Activated CD8-positive, alpha-beta memory T cell treated with anti-CD3 and anti-CD28 coated beads, Interleukin-2, amount 10 ng/mL, durations not matched to agents 7 days and 5 days (primary cell): ENCODE measurements at regions not wholly inside any gene's neighbourhood (a gene's known extent, or its start where the extent isn't known, plus 50 kb on each side); places are given as distances from the start of the nearest gene placed in this dataset.

Experiments
- ATAC-seq: fragments of 150-1000 bp; cut with Tn5 transposase; one replicate; pipeline ENCODE4 v1.10.0; 2021; ENCODE audit warnings: moderate library complexity
- CTCF ChIA-PET: fragments of 350-600 bp; sonication (Branson Sonifier 250); formaldehyde crosslinking; loops from one replicate; lab custom pipeline; 2021; ENCODE audit warnings: antibody characterized with exemption; lab: Charles Lee
- DNase-seq: peaks from one replicate; pipeline ENCODE4 v3.0.0-alpha.2; 2020
- H3K27ac Mint-ChIP-seq: one replicate; pipeline ENCODE4 v1.8.0; 2021; ENCODE audit warnings: mild to moderate bottlenecking, mixed read lengths
- H3K27me3 Mint-ChIP-seq: one replicate; pipeline ENCODE4 v1.8.0; 2021; ENCODE audit warnings: mixed read lengths
- H3K36me3 Mint-ChIP-seq: one replicate; pipeline ENCODE4 v1.8.0; 2021; ENCODE audit warnings: mild to moderate bottlenecking, mixed read lengths
- H3K4me1 Mint-ChIP-seq: one replicate; pipeline ENCODE4 v1.8.0; 2021; ENCODE audit warnings: mixed read lengths
- H3K4me3 Mint-ChIP-seq: one replicate; pipeline ENCODE4 v1.8.0; 2021; ENCODE audit warnings: mild to moderate bottlenecking, moderate library complexity, mixed read lengths
- H3K9me3 Mint-ChIP-seq: one replicate; pipeline ENCODE4 v1.8.0; 2022; ENCODE audit warnings: low read depth, mixed read lengths

DNA sequence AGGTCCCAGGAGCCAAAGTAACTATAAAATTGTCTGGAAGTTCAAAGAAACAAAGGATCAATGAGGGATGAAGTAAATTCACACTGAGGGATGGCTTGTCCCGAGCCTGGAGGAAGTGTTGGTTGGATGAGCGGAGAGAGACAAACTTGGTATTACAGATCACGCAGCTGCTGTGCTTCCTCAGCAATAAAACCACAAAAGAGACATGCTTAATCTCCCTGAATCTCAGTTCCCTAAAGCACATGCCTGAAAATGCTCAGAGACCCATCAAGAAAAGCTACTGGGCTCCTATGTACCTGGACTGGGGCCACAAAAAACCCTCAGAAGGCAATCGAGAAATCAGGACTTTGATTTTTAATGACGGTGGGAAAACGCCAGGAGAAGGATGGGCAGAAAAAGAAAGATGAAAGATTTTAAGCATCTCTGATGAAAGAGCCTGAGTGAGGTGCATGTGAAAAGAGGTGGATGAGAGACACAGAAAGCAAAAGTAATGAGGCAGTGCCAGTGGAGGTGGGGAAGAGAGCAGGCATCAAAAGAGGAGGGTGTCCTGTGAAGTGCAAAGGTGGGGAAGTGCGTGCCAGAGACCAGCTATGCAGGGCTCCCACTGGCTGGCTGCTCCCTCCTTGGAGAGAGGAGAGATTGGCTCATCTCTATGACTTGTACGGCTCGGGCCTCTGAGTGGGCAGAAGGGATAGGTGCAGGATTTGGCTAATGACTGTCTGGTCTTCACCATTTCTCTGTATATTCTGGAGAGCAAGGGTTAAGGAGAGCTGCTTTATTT, 143.7 kb downstream of the ABCC12 start:
- no peaks in the 10 kb centered on the region for H3K9me3 Mint-ChIP-seq
- H3K4me1 Mint-ChIP-seq, result no peaks in the 10 kb centered on the region
- DNase-seq (no peak), ATAC-seq (no peak)
- H3K27me3 Mint-ChIP-seq, result no peaks in the 10 kb centered on the region
- H3K4me3 Mint-ChIP-seq, result no peak overlapping the region
- no peaks in the 10 kb centered on the region for H3K36me3 Mint-ChIP-seq
- CTCF ChIA-PET, result no interaction called here
- H3K27ac Mint-ChIP-seq, result no peak overlapping the region

DNA sequence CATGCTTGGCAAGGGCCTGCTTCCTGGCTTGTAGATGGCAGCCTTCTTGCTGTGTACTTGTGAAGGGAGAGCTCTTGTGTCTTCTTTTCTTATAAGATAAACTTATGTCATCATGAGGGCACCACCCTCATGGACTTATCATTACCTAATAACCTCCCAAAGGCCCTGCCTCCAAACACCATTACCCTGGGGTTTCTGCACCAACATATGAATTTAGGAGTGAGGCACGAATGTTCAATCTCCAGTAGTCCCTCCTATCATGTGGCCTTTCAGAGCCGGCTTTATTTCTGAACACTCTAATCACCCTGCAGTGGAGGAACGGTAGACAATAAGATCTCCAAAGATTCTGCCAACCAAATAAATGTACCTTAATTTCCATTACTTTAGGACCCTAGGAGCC, 144.3 kb downstream of the ABCC12 start:
- Mint-ChIP-seq H3K4me1 (no peaks in the 10 kb centered on the region), H3K36me3 (no peaks in the 10 kb centered on the region), H3K27me3 (no peaks in the 10 kb centered on the region), H3K4me3 (no peak overlapping the region), H3K27ac (no peak overlapping the region), H3K9me3 (peaks cover under 1% of the 10 kb centered on the region)
- ATAC-seq (no peak), DNase-seq (no peak)
- CTCF ChIA-PET, result no interaction called here

DNA sequence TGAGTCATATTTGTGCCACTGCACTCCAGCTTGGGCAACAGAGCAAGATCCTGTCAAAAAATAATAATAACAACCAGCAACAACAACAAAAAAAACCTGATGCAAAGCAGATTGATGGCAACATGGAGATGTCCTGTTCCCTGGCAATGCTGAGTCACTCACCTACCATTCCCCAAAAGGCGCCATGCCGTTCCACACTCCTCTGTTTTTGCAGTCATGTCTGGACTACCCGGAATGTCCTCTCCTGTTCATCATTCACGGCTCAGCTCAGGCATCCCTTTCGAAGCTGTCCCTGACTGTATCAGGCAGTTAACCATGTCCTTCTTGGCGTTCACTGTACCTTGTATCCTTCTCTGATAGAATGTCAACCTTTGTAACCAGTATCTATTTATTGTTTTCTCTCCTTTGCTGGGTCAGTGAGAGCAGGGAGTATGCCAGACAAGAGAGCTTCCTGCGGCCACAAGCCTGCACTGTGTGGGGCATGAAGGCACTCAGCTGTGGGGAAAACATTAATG, 147.7 kb downstream of the ABCC12 start:
- no peaks in the 10 kb centered on the region for H3K4me1 Mint-ChIP-seq
- CTCF ChIA-PET, result no interaction called here
- no peaks in the 10 kb centered on the region for H3K36me3 Mint-ChIP-seq
- H3K27me3 Mint-ChIP-seq, result no peaks in the 10 kb centered on the region
- peaks cover 2% of the 10 kb centered on the region for H3K9me3 Mint-ChIP-seq
- no peak overlapping the region for H3K4me3 Mint-ChIP-seq
- no peak overlapping the region for H3K27ac Mint-ChIP-seq
- DNase-seq (no peak), ATAC-seq (no peak)

- H3K9me3 Mint-ChIP-seq, result peaks cover 2% of the 10 kb centered on the region
- no peaks in the 10 kb centered on the region for H3K36me3 Mint-ChIP-seq
- ATAC-seq, result no peak
- no peaks in the 10 kb centered on the region for H3K4me1 Mint-ChIP-seq
- no peak overlapping the region for H3K4me3 Mint-ChIP-seq
- CTCF ChIA-PET, result no interaction called here
- no peak overlapping the region for H3K27ac Mint-ChIP-seq
- no peak for DNase-seq
- H3K27me3 Mint-ChIP-seq, result no peaks in the 10 kb centered on the region
Observed at GRCh38 chr16:48004141-48004695, 151.6 kb downstream of the ABCC12 start.

- CTCF ChIA-PET, result no interaction called here
- no peaks in the 10 kb centered on the region for H3K4me1 Mint-ChIP-seq
- H3K4me3 Mint-ChIP-seq, result no peak overlapping the region
- no peak overlapping the region for H3K27ac Mint-ChIP-seq
- no peaks in the 10 kb centered on the region for H3K27me3 Mint-ChIP-seq
- H3K9me3 Mint-ChIP-seq, result peaks cover 2% of the 10 kb centered on the region
- ATAC-seq (no peak), DNase-seq (no peak)
- H3K36me3 Mint-ChIP-seq, result no peaks in the 10 kb centered on the region
Observed at GRCh38 chr16:48003206-48003907, 152.4 kb downstream of the ABCC12 start.

GRCh38 chr16:48001324-48001895, 154.4 kb downstream of the ABCC12 start:
- no peak overlapping the region for H3K27ac Mint-ChIP-seq
- no peaks in the 10 kb centered on the region for H3K27me3 Mint-ChIP-seq
- peaks cover under 1% of the 10 kb centered on the region for H3K9me3 Mint-ChIP-seq
- ATAC-seq (no peak), DNase-seq (no peak)
- no peaks in the 10 kb centered on the region for H3K4me1 Mint-ChIP-seq
- CTCF ChIA-PET, result no interaction called here
- no peak overlapping the region for H3K4me3 Mint-ChIP-seq
- H3K36me3 Mint-ChIP-seq, result no peaks in the 10 kb centered on the region

DNA sequence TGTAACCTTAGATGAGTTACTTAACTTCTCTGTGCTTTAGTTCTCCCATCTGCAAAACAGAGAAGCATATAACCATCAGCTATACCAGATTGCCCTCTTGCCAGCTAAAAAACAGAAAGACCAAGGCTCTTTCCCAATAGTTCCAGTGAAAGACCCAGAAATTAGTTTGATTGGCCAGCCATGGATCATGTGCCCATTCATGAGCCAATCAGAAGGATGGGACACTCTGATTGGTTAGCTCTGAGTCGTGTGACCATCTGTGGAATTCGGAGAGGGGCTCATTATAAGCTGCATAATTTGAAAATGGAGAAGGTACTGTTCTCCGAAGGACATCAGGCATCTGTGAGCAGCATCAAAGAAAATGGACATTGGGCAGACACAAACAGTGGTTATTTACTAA, 155.2 kb downstream of the ABCC12 start:
- ATAC-seq (no peak), DNase-seq (no peak)
- H3K27me3 Mint-ChIP-seq, result peaks cover under 1% of the 10 kb centered on the region
- no peaks in the 10 kb centered on the region for H3K36me3 Mint-ChIP-seq
- CTCF ChIA-PET, result no interaction called here
- no peaks in the 10 kb centered on the region for H3K4me1 Mint-ChIP-seq
- H3K9me3 Mint-ChIP-seq, result no peaks in the 10 kb centered on the region
- H3K4me3 Mint-ChIP-seq, result no peak overlapping the region
- H3K27ac Mint-ChIP-seq, result no peak overlapping the region

DNA sequence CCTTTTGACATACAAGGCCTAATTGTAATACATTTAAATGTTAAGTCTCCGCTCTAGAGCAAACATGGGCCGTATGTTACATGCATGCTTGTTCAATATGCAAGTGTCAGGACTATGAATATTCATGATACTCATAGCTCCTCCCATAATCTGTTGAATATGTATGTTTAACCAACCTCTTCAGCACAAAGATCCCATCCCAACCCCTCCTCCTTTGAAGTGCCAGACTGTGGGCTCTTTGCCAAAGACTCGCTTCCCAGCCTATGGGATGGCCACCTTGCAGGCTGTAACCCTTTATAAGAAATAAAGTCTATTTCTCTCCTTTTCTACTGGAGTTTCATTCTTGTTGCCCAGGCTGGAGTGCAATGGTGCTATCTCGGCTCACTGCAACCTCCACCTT, 156.2 kb downstream of the ABCC12 start:
- H3K27ac Mint-ChIP-seq, result no peak overlapping the region
- no peaks in the 10 kb centered on the region for H3K9me3 Mint-ChIP-seq
- no peaks in the 10 kb centered on the region for H3K36me3 Mint-ChIP-seq
- H3K4me1 Mint-ChIP-seq, result no peaks in the 10 kb centered on the region
- no peak for DNase-seq
- CTCF ChIA-PET, result no interaction called here
- ATAC-seq, result no peak
- peaks cover 3% of the 10 kb centered on the region for H3K27me3 Mint-ChIP-seq
- H3K4me3 Mint-ChIP-seq, result no peak overlapping the region

DNA sequence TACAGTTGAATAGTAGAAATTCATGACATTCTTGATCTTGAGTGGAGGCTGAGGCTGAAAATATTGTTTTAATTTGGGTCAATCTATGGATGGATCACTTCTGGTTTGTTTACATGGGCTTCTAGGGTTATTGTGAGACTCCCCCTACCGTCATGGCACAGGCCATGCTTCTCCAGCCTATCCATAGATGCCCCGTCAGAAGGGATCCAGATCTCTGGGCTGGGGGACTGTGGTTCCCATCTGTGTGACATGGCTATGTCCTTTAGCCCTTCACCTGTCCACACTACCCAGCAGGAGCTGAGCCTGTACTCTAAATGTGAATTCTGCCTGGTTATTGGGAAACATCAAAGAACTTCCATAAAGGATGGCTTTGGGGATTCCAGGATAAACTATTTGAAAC, 160.4 kb downstream of the ABCC12 start:
- CTCF ChIA-PET, result no interaction called here
- H3K27me3 Mint-ChIP-seq, result peaks cover 6% of the 10 kb centered on the region
- H3K4me3 Mint-ChIP-seq, result no peak overlapping the region
- no peak overlapping the region for H3K27ac Mint-ChIP-seq
- no peaks in the 10 kb centered on the region for H3K36me3 Mint-ChIP-seq
- no peaks in the 10 kb centered on the region for H3K9me3 Mint-ChIP-seq
- ATAC-seq (no peak), DNase-seq (no peak)
- H3K4me1 Mint-ChIP-seq, result no peaks in the 10 kb centered on the region

DNA sequence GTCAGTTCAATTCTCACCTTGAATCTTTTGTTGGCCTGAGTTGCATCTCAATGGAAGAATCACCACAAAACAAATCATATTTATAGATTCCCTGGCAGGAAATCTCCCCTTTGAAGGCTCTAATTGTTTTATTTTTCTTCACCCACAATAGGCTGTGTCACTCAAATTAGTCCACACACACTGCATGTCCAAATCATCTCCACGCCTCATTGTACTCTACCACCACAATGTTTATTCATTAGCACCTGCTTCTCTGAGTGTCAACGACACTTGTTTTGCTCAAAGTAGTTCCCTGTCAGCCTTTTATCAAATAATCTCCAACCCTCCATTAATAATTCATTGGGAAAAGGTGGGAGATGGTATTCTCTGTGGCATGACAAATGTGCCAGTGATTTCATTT, 164.3 kb downstream of the ABCC12 start:
- DNase-seq (no peak), ATAC-seq (no peak)
- Mint-ChIP-seq H3K4me3 (no peak overlapping the region), H3K9me3 (no peaks in the 10 kb centered on the region), H3K27ac (no peak overlapping the region), H3K36me3 (no peaks in the 10 kb centered on the region), H3K4me1 (no peaks in the 10 kb centered on the region), H3K27me3 (peaks cover 6% of the 10 kb centered on the region)
- CTCF ChIA-PET, result no interaction called here

- Mint-ChIP-seq H3K4me1 (no peaks in the 10 kb centered on the region), H3K9me3 (no peaks in the 10 kb centered on the region), H3K4me3 (no peak overlapping the region), H3K36me3 (no peaks in the 10 kb centered on the region), H3K27me3 (peaks cover 6% of the 10 kb centered on the region), H3K27ac (no peak overlapping the region)
- ATAC-seq (no peak), DNase-seq (no peak)
- CTCF ChIA-PET, result no interaction called here
Observed at GRCh38 chr16:47990676-47991075, 165.1 kb downstream of the ABCC12 start.

DNA sequence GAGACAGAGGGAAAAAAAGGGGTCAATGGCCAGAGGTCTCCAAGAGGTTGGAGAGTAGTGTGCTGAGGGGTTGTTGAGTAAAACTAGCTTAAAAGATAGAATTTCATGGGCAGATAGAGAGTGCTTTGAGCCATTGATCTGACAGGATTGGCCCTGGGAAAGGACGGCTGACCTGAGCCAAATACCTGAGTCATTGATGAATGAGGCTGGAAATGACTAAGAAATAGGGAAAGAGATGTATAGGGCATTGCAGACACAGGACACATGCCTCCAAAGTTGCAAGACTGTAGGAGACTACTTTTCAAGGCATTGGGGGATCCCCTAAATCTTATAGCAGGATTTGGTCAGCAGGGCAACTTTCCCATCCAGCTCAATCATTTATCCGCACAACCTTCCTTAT, 168.7 kb downstream of the ABCC12 start:
- no peak for ATAC-seq
- H3K27ac Mint-ChIP-seq, result no peak overlapping the region
- no peaks in the 10 kb centered on the region for H3K4me1 Mint-ChIP-seq
- DNase-seq, result no peak
- peaks cover 3% of the 10 kb centered on the region for H3K27me3 Mint-ChIP-seq
- CTCF ChIA-PET, result no interaction called here
- H3K9me3 Mint-ChIP-seq, result no peaks in the 10 kb centered on the region
- H3K36me3 Mint-ChIP-seq, result no peaks in the 10 kb centered on the region
- no peak overlapping the region for H3K4me3 Mint-ChIP-seq

- no peaks in the 10 kb centered on the region for H3K9me3 Mint-ChIP-seq
- no peak for ATAC-seq
- no peak overlapping the region for H3K4me3 Mint-ChIP-seq
- no peak overlapping the region for H3K27ac Mint-ChIP-seq
- H3K4me1 Mint-ChIP-seq, result no peaks in the 10 kb centered on the region
- CTCF ChIA-PET, result no interaction called here
- H3K27me3 Mint-ChIP-seq, result peaks cover 3% of the 10 kb centered on the region
- no peaks in the 10 kb centered on the region for H3K36me3 Mint-ChIP-seq
- DNase-seq, result no peak
Observed at GRCh38 chr16:47986031-47986430, 169.8 kb downstream of the ABCC12 start.

GRCh38 chr16:47984669-47985068, 171.1 kb downstream of the ABCC12 start:
- DNase-seq (no peak), ATAC-seq (no peak)
- Mint-ChIP-seq H3K27me3 (peaks cover 3% of the 10 kb centered on the region), H3K27ac (no peak overlapping the region), H3K36me3 (no peaks in the 10 kb centered on the region), H3K4me3 (no peak overlapping the region), H3K9me3 (no peaks in the 10 kb centered on the region), H3K4me1 (no peaks in the 10 kb centered on the region)
- CTCF ChIA-PET, result no interaction called here
